C1 segment of cervical spinal cord (tissue), 14 donors: ENCODE measurements at regions not wholly inside any gene's neighbourhood (a gene's known extent, or its start where the extent isn't known, plus 50 kb on each side); places are given as distances from the start of the nearest gene placed in this dataset.

Source experiments
- DNase-seq, 14 donors: peaks; one replicate each; lab custom pipeline; 2025; lab: John Stamatoyannopoulos, UW

- DNase-seq = no peak
Measured at GRCh38 chr2:144572977-144573376, 53.1 kb upstream of the ZEB2 start.

- no peak for DNase-seq
Measured at GRCh38 chr2:144571770-144572169, 51.9 kb upstream of the ZEB2 start.

GRCh38 chr2:144570566-144570965 lies 50.6 kb upstream of the ZEB2 start:
- no peak for DNase-seq
